HEK293 (cell line): ENCODE measurements at regions not wholly inside any gene's neighbourhood (a gene's known extent, or its start where the extent isn't known, plus 50 kb on each side); places are given as distances from the start of the nearest gene placed in this dataset.

Experiments
- CTCF ChIP-seq: fragments of 450-650 bp; formaldehyde crosslinking; IDR thresholded peaks from 2 replicates; pipeline ENCODE4 v1.5.1; 2016; ENCODE audit warnings: missing biosample characterization, missing genetic modification characterization
- ZNF350 ChIP-seq: fragments of 450-650 bp; formaldehyde crosslinking; IDR thresholded peaks from 2 replicates; pipeline ENCODE4 v1.5.0; 2017; ENCODE audit warnings: missing biosample characterization, mild to moderate bottlenecking, missing genetic modification characterization
- ZNF354C ChIP-seq: fragments of 450-650 bp; formaldehyde crosslinking; IDR thresholded peaks from 2 replicates; pipeline ENCODE4 v1.5.1; 2016; ENCODE audit warnings: missing biosample characterization, missing genetic modification characterization, low read depth, borderline replicate concordance
- ZNF391 ChIP-seq: fragments of 450-650 bp; formaldehyde crosslinking; IDR thresholded peaks from 2 replicates; pipeline ENCODE4 v1.5.1; 2016; ENCODE audit warnings: low read depth, missing biosample characterization, missing genetic modification characterization, borderline replicate concordance
- ZNF473 ChIP-seq: fragments of 450-650 bp; formaldehyde crosslinking; IDR thresholded peaks from 2 replicates; pipeline ENCODE4 v1.5.1; 2017; ENCODE audit warnings: missing biosample characterization, missing genetic modification characterization
- ZNF571 ChIP-seq: fragments of 450-650 bp; formaldehyde crosslinking; IDR thresholded peaks from 2 replicates; pipeline ENCODE4 v1.5.0; 2017; ENCODE audit warnings: missing biosample characterization, missing genetic modification characterization

GRCh38 chr1:29557066-29557465 lies 320.7 kb downstream of the PTPRU start:
- TF ChIP-seq ZNF473 (tag by site-specific recombination), result no peak
- no peak for TF ChIP-seq CTCF
- TF ChIP-seq ZNF391 (tag by site-specific recombination), result no peak
- TF ChIP-seq ZNF571 (tag by site-specific recombination), result no peak
- TF ChIP-seq ZNF354C, result no peak
- no peak for TF ChIP-seq ZNF350 (tag by site-specific recombination)
